ENCODE measurements at regions not wholly inside any gene's neighbourhood (a gene's known extent, or its start where the extent isn't known, plus 50 kb on each side); places are given as distances from the start of the nearest gene placed in this dataset.
"Not testable (repeated sequence)": the region's sequence is repeated elsewhere in the genome, so short reads cannot be mapped to it uniquely, and the experiment has no call there.

DNA sequence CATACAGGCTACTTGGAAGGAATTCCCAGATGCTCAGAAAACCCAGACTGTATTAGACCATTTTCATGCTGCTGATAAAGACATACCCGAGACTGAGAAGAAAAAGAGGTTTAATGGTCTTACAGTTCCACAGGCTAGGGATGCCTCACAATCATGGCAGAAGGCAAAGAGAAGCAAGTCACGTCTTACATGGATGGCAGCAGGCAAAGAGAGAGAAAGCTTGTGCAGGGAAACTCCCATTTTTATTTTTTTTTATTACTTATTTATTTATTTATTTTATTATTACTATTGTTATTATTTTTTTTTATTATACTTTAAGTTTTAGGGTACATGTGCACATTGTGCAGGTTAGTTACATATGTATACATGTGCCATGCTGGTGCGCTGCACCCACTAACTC lies 140.6 kb downstream of the SLC39A8 start:
- TF ChIP-seq, protein P1, sequence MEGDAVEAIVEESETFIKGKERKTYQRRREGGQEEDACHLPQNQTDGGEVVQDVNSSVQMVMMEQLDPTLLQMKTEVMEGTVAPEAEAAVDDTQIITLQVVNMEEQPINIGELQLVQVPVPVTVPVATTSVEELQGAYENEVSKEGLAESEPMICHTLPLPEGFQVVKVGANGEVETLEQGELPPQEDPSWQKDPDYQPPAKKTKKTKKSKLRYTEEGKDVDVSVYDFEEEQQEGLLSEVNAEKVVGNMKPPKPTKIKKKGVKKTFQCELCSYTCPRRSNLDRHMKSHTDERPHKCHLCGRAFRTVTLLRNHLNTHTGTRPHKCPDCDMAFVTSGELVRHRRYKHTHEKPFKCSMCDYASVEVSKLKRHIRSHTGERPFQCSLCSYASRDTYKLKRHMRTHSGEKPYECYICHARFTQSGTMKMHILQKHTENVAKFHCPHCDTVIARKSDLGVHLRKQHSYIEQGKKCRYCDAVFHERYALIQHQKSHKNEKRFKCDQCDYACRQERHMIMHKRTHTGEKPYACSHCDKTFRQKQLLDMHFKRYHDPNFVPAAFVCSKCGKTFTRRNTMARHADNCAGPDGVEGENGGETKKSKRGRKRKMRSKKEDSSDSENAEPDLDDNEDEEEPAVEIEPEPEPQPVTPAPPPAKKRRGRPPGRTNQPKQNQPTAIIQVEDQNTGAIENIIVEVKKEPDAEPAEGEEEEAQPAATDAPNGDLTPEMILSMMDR (IDR thresholded peaks at IDR 0.05; ENCODE audit: insufficient read depth, low read depth, low read length): not testable (repeated sequence)
- TF ChIP-seq EZH2 (IDR thresholded peaks at IDR 0.05; ENCODE audit: insufficient read depth, low read length): not testable (repeated sequence)

All from astrocyte (in vitro differentiated cells and primary cell).